RCC 7860 (cell line): ENCODE measurements at regions not wholly inside any gene's neighbourhood (a gene's known extent, or its start where the extent isn't known, plus 50 kb on each side); places are given as distances from the start of the nearest gene placed in this dataset.
"Not testable (repeated sequence)": the region's sequence is repeated elsewhere in the genome, so short reads cannot be mapped to it uniquely, and the experiment has no call there.

Source experiments
- DNase-seq: peaks from one replicate; pipeline ENCODE4 v3.0.0-alpha.2; 2015; ENCODE audit warnings: low spot score
- FAIRE-seq: peaks from 2 replicates; lab custom pipeline; 2012; peaks lifted over from hg19 to GRCh38; lab: Jason Lieb, UNC

- FAIRE-seq = no peak
- DNase-seq = no peak
Measured at GRCh38 chr12:131271724-131272123, 318.0 kb downstream of the ADGRD1 start.

- not testable (repeated sequence) for FAIRE-seq, DNase-seq
Measured at GRCh38 chr12:131272283-131272814, 318.6 kb downstream of the ADGRD1 start.

GRCh38 chr12:131273291-131273845 lies 319.7 kb downstream of the ADGRD1 start:
- FAIRE-seq (no peak), DNase-seq (no peak)

GRCh38 chr12:131274061-131274460 lies 320.4 kb downstream of the ADGRD1 start:
- FAIRE-seq (no peak), DNase-seq (no peak)

- DNase-seq (no peak), FAIRE-seq (no peak)
Measured at GRCh38 chr12:131274906-131275305, 321.2 kb downstream of the ADGRD1 start.

- no peak for DNase-seq
- FAIRE-seq = no peak
Measured at GRCh38 chr12:131275824-131276223, 322.1 kb downstream of the ADGRD1 start.

GRCh38 chr12:131276501-131277185 lies 322.9 kb downstream of the ADGRD1 start:
- DNase-seq (no peak), FAIRE-seq (no peak)

- FAIRE-seq, DNase-seq: not testable (repeated sequence)
Measured at GRCh38 chr12:131277186-131278091, 323.7 kb downstream of the ADGRD1 start.

- FAIRE-seq, DNase-seq: not testable (repeated sequence)
Measured at GRCh38 chr12:131278451-131279115, 324.9 kb downstream of the ADGRD1 start.

GRCh38 chr12:131279281-131279921 lies 325.7 kb downstream of the ADGRD1 start:
- FAIRE-seq (no peak), DNase-seq (no peak)

GRCh38 chr12:131280426-131280825 lies 326.7 kb downstream of the ADGRD1 start:
- no peak for DNase-seq
- FAIRE-seq = no peak

- FAIRE-seq = no peak
- DNase-seq = no peak
Measured at GRCh38 chr12:131281016-131281415, 327.3 kb downstream of the ADGRD1 start.

GRCh38 chr12:131282292-131283080 lies 328.8 kb downstream of the ADGRD1 start:
- DNase-seq (no peak), FAIRE-seq (no peak)

GRCh38 chr12:131283191-131283861 lies 329.6 kb downstream of the ADGRD1 start:
- FAIRE-seq = no peak
- DNase-seq = no peak

GRCh38 chr12:131283862-131284825 lies 330.4 kb downstream of the ADGRD1 start:
- not testable (repeated sequence) for FAIRE-seq, DNase-seq

- not testable (repeated sequence) for DNase-seq, FAIRE-seq
Measured at GRCh38 chr12:131284954-131285904, 331.5 kb downstream of the ADGRD1 start.

- DNase-seq, FAIRE-seq: not testable (repeated sequence)
Measured at GRCh38 chr12:131285905-131286295, 332.2 kb downstream of the ADGRD1 start.
